CD14-positive monocyte (primary cell): ENCODE measurements at regions not wholly inside any gene's neighbourhood (a gene's known extent, or its start where the extent isn't known, plus 50 kb on each side); places are given as distances from the start of the nearest gene placed in this dataset.

ENCODE experiments used
- DNase-seq, 3 donors: peaks; one replicate each; pipeline ENCODE4 v3.0.0-alpha.2; 2011 to 2022
- H2AFZ ChIP-seq: 2 replicates; pipeline ENCODE4 v1.6.0; 2012; ENCODE audit warnings: mild to moderate bottlenecking, low read depth, low read length, inconsistent platforms; ENCODE audit not compliant: insufficient read depth, poor library complexity, severe bottlenecking
- H3K27ac ChIP-seq, 2 donors: 1 replicate in 1 of 2; 2 replicates in 1 of 2; pipeline ENCODE4 v1.5.1; 2012 to 2013; ENCODE audit warnings: low read length in 2 of 2, control low read depth in 1 of 2, inconsistent platforms in 1 of 2, low read depth in 1 of 2, mild to moderate bottlenecking in 1 of 2
- H3K27me3 ChIP-seq, 2 donors: one replicate each; pipeline versions ENCODE4 v1.6.0 to v1.6.1; 2011 to 2013; ENCODE audit warnings: low read length in 2 of 2; ENCODE audit not compliant: control insufficient read depth in 2 of 2, insufficient read depth in 2 of 2
- H3K36me3 ChIP-seq, 2 donors: replicated peaks in 1 of 2; 1 replicate in 1 of 2; 2 replicates in 1 of 2; pipeline versions ENCODE4 v1.5.1 to v1.6.1; 2012 to 2013; ENCODE audit warnings: low read length in 2 of 2, control low read depth in 1 of 2, inconsistent platforms in 1 of 2, mild to moderate bottlenecking in 1 of 2; ENCODE audit not compliant: insufficient read depth in 2 of 2, control insufficient read depth in 1 of 2
- H3K4me1 ChIP-seq, 2 donors: 1 replicate in 1 of 2; 2 replicates in 1 of 2; pipeline versions ENCODE4 v1.5.1 to v1.6.1; 2012 to 2013; ENCODE audit warnings: low read length in 2 of 2, control low read depth in 1 of 2, inconsistent platforms in 1 of 2, mild to moderate bottlenecking in 1 of 2, moderate library complexity in 1 of 2; ENCODE audit not compliant: insufficient read depth in 2 of 2, control insufficient read depth in 1 of 2
- H3K4me2 ChIP-seq: replicated peaks from 2 replicates; pipeline ENCODE3; 2012; ENCODE audit warnings: low read length, moderate library complexity, mild to moderate bottlenecking; ENCODE audit not compliant: poor library complexity, severe bottlenecking; ENCODE audit errors: extremely low read depth
- H3K4me3 ChIP-seq, 3 experiments: fragments of 200-600 bp in 1 of 3; sonication (generic) in 1 of 3; replicated peaks in 1 of 3; 1 replicate in 2 of 3; 2 replicates in 1 of 3; pipeline ENCODE4 v1.5.1; 2011 to 2013; ENCODE audit warnings: low read length in 3 of 3, mild to moderate bottlenecking in 3 of 3, control low read depth in 2 of 3, low read depth in 2 of 3, inconsistent platforms in 1 of 3, moderate library complexity in 1 of 3
- H3K79me2 ChIP-seq: 2 replicates; pipeline ENCODE4 v1.6.0; 2012; ENCODE audit warnings: mild to moderate bottlenecking, control low read depth, inconsistent platforms, low read length, moderate library complexity; ENCODE audit not compliant: insufficient read depth
- H3K9ac ChIP-seq: 2 replicates; pipeline ENCODE4 v1.6.0; 2017; ENCODE audit warnings: low read length, mild to moderate bottlenecking; ENCODE audit not compliant: insufficient read depth, poor library complexity, severe bottlenecking
- H3K9me3 ChIP-seq, 2 donors: replicated peaks in 1 of 2; 1 replicate in 1 of 2; 2 replicates in 1 of 2; pipeline versions ENCODE4 v1.5.1 to v1.6.1; 2012 to 2013; ENCODE audit warnings: low read length in 2 of 2, control low read depth in 1 of 2; ENCODE audit not compliant: control insufficient read depth in 1 of 2, insufficient read depth in 1 of 2
- H4K20me1 ChIP-seq: 2 replicates; pipeline ENCODE4 v1.6.0; 2012; ENCODE audit warnings: mild to moderate bottlenecking, low read length, control low read depth, moderate library complexity; ENCODE audit not compliant: insufficient read depth
- H3K27ac Mint-ChIP-seq, 7 donors: one replicate each; pipeline ENCODE4 v1.8.0; 2020; ENCODE audit warnings: mild to moderate bottlenecking in 7 of 7, mixed read lengths in 7 of 7, moderate library complexity in 6 of 7, inconsistent platforms in 2 of 7
- H3K27me3 Mint-ChIP-seq, 3 donors: one replicate each; pipeline ENCODE4 v1.8.0; 2021 to 2022; ENCODE audit warnings: low read depth in 3 of 3, mild to moderate bottlenecking in 3 of 3, mixed read lengths in 3 of 3, moderate library complexity in 3 of 3, inconsistent platforms in 1 of 3
- H3K36me3 Mint-ChIP-seq, 2 donors: one replicate each; pipeline ENCODE4 v1.8.0; 2020; ENCODE audit warnings: mixed read lengths in 2 of 2, inconsistent platforms in 1 of 2, mild to moderate bottlenecking in 1 of 2
- H3K4me1 Mint-ChIP-seq: one replicate; pipeline ENCODE4 v1.8.0; 2020; ENCODE audit warnings: mild to moderate bottlenecking, mixed read lengths
- H3K4me3 Mint-ChIP-seq, 2 donors: one replicate each; pipeline ENCODE4 v1.8.0; 2020; ENCODE audit warnings: mild to moderate bottlenecking in 2 of 2, mixed read lengths in 2 of 2, moderate library complexity in 1 of 2
- H3K9me3 Mint-ChIP-seq, 7 donors: one replicate each; pipeline ENCODE4 v1.8.0; 2020 to 2022; ENCODE audit warnings: mixed read lengths in 7 of 7, mild to moderate bottlenecking in 6 of 7, moderate library complexity in 6 of 7, inconsistent platforms in 2 of 7
- CTCF ChIP-seq: fragments of 200-600 bp; IDR thresholded peaks from one replicate; pipeline ENCODE4 v1.8.0; 2022; ENCODE audit warnings: antibody characterized with exemption, mild to moderate bottlenecking
- WGBS: methylation state at CpG from one replicate; pipeline ENCODE4 v1.1.5; 2013; ENCODE audit warnings: missing lambda C conversion rate; ENCODE audit not compliant: insufficient coverage; 5-methylcytosine and 5-hydroxymethylcytosine counted together
- intact Hi-C, 2 donors: fragments of 100-400 bp; cut with micrococcal nuclease; formaldehyde crosslinking; loops; one replicate each; pipeline versions ENCODE4 v1.15.0 to v1.15.1; 2023

- peaks cover 0 to 4% (median 0%) of the 10 kb centered on the region in 7 donors for H3K9me3 Mint-ChIP-seq
- H3K36me3 Mint-ChIP-seq, result peaks cover 0 to 2% of the 10 kb centered on the region in 2 donors
- H3K27me3 Mint-ChIP-seq, result peaks cover 29 to 41% (median 38%) of the 10 kb centered on the region in 3 donors
- H3K4me2 ChIP-seq, result no peak overlapping the region
- peaks cover 27 to 33% of the 10 kb centered on the region in 2 donors for H3K27me3 ChIP-seq
- no peaks in the 10 kb centered on the region for H3K36me3 ChIP-seq
- H3K79me2 ChIP-seq, result no peaks in the 10 kb centered on the region
- peaks cover 15% of the 10 kb centered on the region for H3K4me1 Mint-ChIP-seq
- H3K4me3 ChIP-seq, result no peak overlapping the region
- H3K9ac ChIP-seq, result no peak overlapping the region
- peaks cover 7 to 13% of the 10 kb centered on the region in 2 donors for H3K4me1 ChIP-seq
- H3K27ac Mint-ChIP-seq, result no peak overlapping the region
- H3K27ac ChIP-seq, result no peak overlapping the region
- TF ChIP-seq CTCF, result no peak
- intact Hi-C loops, result no loop called here
- H2AFZ ChIP-seq, result no peak overlapping the region
- 88% methylated on average over 7 of the region's 9 CpGs for WGBS
- peak overlapping the region in 1 of 2 donors; percentile 42 for H3K4me3 Mint-ChIP-seq
- no peaks in the 10 kb centered on the region for H4K20me1 ChIP-seq
- H3K9me3 ChIP-seq, result no peaks in the 10 kb centered on the region
- no peak for DNase-seq
These were observed 141.7 kb upstream of the ADRA1B start for GRCh38 chr5:159774476-159775031.

- H3K9me3 ChIP-seq, result no peaks in the 10 kb centered on the region
- H2AFZ ChIP-seq, result no peak overlapping the region
- intact Hi-C loops, result no loop called here
- no peak overlapping the region for H3K4me2 ChIP-seq
- no peaks in the 10 kb centered on the region for H4K20me1 ChIP-seq
- Mint-ChIP-seq H3K4me3 (peak overlapping the region in 1 of 2 donors; percentile 13), H3K27me3 (peaks cover 22 to 36% (median 33%) of the 10 kb centered on the region in 3 donors), H3K36me3 (peaks cover 0 to 2% of the 10 kb centered on the region in 2 donors), H3K27ac (peak overlapping the region in 1 of 7 donors; percentile 54), H3K4me1 (peaks cover 15% of the 10 kb centered on the region), H3K9me3 (peaks cover 0 to 4% (median 0%) of the 10 kb centered on the region in 7 donors)
- H3K27me3 ChIP-seq, result peaks cover 27 to 30% of the 10 kb centered on the region in 2 donors
- peaks cover 7 to 13% of the 10 kb centered on the region in 2 donors for H3K4me1 ChIP-seq
- no peak for DNase-seq
- H3K4me3 ChIP-seq, result no peak overlapping the region
- H3K36me3 ChIP-seq, result no peaks in the 10 kb centered on the region
- no peak overlapping the region for H3K9ac ChIP-seq
- TF ChIP-seq CTCF, result no peak
- H3K27ac ChIP-seq, result no peak overlapping the region
- 100% methylated on average over 1 of the region's 3 CpGs for WGBS
- no peaks in the 10 kb centered on the region for H3K79me2 ChIP-seq
These were observed 140.4 kb upstream of the ADRA1B start for GRCh38 chr5:159775890-159776289.
